ENCODE measurements at regions not wholly inside any gene's neighbourhood (a gene's known extent, or its start where the extent isn't known, plus 50 kb on each side); places are given as distances from the start of the nearest gene placed in this dataset.

- TF ChIP-seq JUND (IDR thresholded peaks at IDR 0.05) (no peak), ATF3 (IDR thresholded peaks at IDR 0.05) (no peak)
Observed at GRCh38 chr3:150202711-150203110, 205.4 kb upstream of the TSC22D2 start (continued).

- Histone ChIP-seq H3K27ac (ENCODE audit: low read depth, low read length) (no peak overlapping the region), H3K9me3 (ENCODE audit: control insufficient read depth in 1 of 2, insufficient read depth in 1 of 2, low read depth in 1 of 2, low read length in 2 of 2) (peaks cover 3% of the 10 kb centered on the region in 2 experiments; a peak in 1 of 4 replicates), H3K9me2 (ENCODE audit: insufficient read depth) (no peaks in the 10 kb centered on the region; the same call in 1 of the 2 replicates), H3K36me3 (ENCODE audit: control insufficient read depth in 1 of 2, insufficient read depth in 2 of 2, low read length in 2 of 2) (no peaks in the 10 kb centered on the region), H4K20me1 (ENCODE audit: insufficient read depth) (no peaks in the 10 kb centered on the region), H3K27me3 (ENCODE audit: insufficient read depth, low read length) (no peaks in the 10 kb centered on the region), H3K4me1 (ENCODE audit: control insufficient read depth in 1 of 2, insufficient read depth in 2 of 2, low read length in 2 of 2) (no peaks in the 10 kb centered on the region), H3K4me3 (replicated peaks in 1 of 2; ENCODE audit: low read depth in 1 of 2, low read length in 2 of 2) (no peak overlapping the region), H3K79me2 (ENCODE audit: insufficient read depth, low read length) (no peaks in the 10 kb centered on the region), H2AFZ (ENCODE audit: low read depth, low read length, poor library complexity, severe bottlenecking) (no peak overlapping the region), H3K4me2 (ENCODE audit: low read length) (no peak overlapping the region), H3K9ac (ENCODE audit: low read length) (no peak overlapping the region)
- intact Hi-C loops (cut with micrococcal nuclease) = no loop called here
- ChIA-PET RAD21 (ENCODE audit: low non-redundant PET in 1 of 2, low total read pairs in 2 of 2, uncharacterized antibody in 2 of 2, unreplicated experiment in 2 of 2) (no interaction called here), CTCF (no interaction called here), POLR2A (no interaction called here)
- no peak for DNase-seq (ENCODE audit: low read depth, low spot score)
- ATAC-seq = no peak
- TF ChIP-seq ELF1 (IDR thresholded peaks at IDR 0.05; ENCODE audit: borderline replicate concordance, low read depth) (no peak), EZH2phosphoT487 (IDR thresholded peaks at IDR 0.05; ENCODE audit: borderline replicate concordance) (no peak), YY1 (IDR thresholded peaks at IDR 0.05; ENCODE audit: extremely low read depth, insufficient replicate concordance, low read depth, low read length) (no peak), SRF (IDR thresholded peaks at IDR 0.05; ENCODE audit: low read depth) (no peak), ZFX (IDR thresholded peaks at IDR 0.05) (no peak), CEBPB (IDR thresholded peaks at IDR 0.05; ENCODE audit: low read depth) (no peak), ATF3 (IDR thresholded peaks at IDR 0.05) (no peak), POLR2A (IDR thresholded peaks at IDR 0.05; ENCODE audit: borderline replicate concordance, extremely low read depth, insufficient read depth, insufficient read length) (no peak), CTCF (IDR thresholded peaks at IDR 0.05 in 2 of 3, conservative IDR thresholded peaks at IDR 0.05 in 1 of 3; ENCODE audit: borderline replicate concordance in 1 of 3, insufficient read depth in 1 of 3, low read depth in 2 of 3, low read length in 2 of 3) (no peak), RAD21 (IDR thresholded peaks at IDR 0.05; ENCODE audit: low read depth) (no peak)
- no TSS peak for BruUV-seq (replicated peaks)
Observed at GRCh38 chr3:150194957-150195356, 213.1 kb upstream of the TSC22D2 start.

Measured in HCT116 (cell line).